GM18951 (cell line): ENCODE measurements at regions not wholly inside any gene's neighbourhood (a gene's known extent, or its start where the extent isn't known, plus 50 kb on each side); places are given as distances from the start of the nearest gene placed in this dataset.

Source experiments
- POLR2A ChIP-seq: IDR thresholded peaks from 4 replicates; pipeline ENCODE4 v1.6.1; 2011; ENCODE audit warnings: mild to moderate bottlenecking; ENCODE audit not compliant: insufficient read length, insufficient read depth; ENCODE audit errors: extremely low read depth
- in situ Hi-C: fragments of 300-500 bp; cut with MboI; formaldehyde crosslinking; loops from one replicate; pipeline ENCODE4 v1.12.0; 2022; ENCODE audit warnings: low sequenced_read_pairs, mixed read lengths, inconsistent platforms; ENCODE audit not compliant: unreplicated experiment

DNA sequence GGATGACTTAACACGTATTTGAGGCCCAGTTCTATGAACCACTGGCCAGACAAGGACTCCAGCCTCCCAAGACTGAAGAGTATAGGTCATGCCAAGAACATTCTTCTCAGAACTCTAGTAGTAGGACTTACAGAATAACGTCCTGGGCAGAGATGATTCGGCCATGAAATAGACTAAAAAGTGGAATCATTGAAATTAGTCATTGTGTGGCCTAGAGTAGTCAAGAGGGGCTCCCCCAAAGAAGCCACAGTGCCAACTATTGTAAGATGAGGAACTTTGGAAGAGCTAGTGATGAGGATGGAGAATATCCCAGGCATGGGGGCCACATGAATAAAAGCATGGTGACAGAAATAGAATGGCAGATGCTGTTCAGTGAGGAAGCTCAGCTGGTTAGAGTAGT is 101.1 kb downstream of the TRIB2 start:
- in situ Hi-C loops, result no loop called here
- TF ChIP-seq POLR2A, result no peak

DNA sequence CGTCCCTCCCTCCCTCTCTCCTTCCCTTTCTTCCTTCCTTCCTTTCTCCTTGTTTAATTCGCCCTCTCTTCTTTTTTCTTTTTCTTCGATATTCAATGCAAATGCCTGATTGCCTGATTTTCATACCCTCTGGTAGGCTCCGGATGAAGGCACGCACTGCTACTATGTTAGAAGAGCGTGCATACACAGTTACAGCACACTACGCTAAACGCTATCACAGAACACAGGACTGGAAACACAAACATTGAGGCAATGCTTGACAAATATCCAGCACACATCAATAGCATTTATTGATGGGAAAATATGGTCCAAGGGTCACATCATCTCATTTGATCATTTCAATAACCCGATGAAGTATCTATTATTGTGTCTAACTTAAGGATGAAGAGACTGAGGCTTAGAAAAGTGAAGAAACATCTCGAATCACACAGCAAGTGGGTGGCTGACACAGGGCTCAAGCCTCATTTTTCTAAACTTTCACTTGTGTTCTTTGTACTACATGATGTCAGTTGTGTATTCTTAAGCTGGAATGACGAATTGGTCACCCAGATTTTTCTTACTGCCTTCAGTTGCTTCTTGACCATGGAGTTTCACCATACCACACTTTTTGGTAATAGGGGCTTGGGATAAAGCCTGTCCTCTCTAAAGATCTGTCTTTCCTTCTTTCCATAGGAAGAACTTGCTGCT is 101.8 kb downstream of the TRIB2 start:
- TF ChIP-seq POLR2A, result no peak
- in situ Hi-C loops, result no loop called here

GRCh38 chr2:12819103-12819475 is 102.4 kb downstream of the TRIB2 start:
- in situ Hi-C loops, result no loop called here
- TF ChIP-seq POLR2A, result no peak

GRCh38 chr2:12819721-12820120 is 103.0 kb downstream of the TRIB2 start:
- TF ChIP-seq POLR2A, result no peak

GRCh38 chr2:12821656-12822055 is 104.9 kb downstream of the TRIB2 start:
- in situ Hi-C loops, result no loop called here
- TF ChIP-seq POLR2A, result no peak

More at GRCh38 chr2:12819721-12820120, 103.0 kb downstream of the TRIB2 start:
- in situ Hi-C loops, result no loop called here

DNA sequence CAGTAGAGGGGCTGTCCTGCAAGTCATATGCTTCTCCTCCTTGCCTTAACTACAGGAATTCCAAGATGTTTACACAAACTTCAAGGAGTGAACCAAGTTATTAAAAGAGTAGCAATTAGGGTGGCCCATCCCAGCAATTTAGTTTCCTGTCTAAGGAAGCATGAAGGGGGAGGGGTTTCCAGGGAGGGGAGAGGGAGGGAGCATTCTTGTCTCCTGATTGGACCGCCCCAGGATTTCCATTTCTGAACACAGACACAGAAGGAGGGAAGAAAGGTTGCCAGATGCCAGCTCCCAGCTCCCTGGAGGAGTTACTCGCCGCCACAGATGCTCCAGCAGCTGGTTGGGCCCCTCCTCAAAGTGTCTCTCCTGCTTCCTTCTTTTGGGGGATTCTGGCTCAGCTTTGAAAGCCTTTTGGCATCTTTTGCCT is 107.6 kb downstream of the TRIB2 start:
- in situ Hi-C loops, result no loop called here
- no peak for TF ChIP-seq POLR2A

GRCh38 chr2:12824778-12825379 is 108.1 kb downstream of the TRIB2 start:
- TF ChIP-seq POLR2A, result no peak
- in situ Hi-C loops, result no loop called here

DNA sequence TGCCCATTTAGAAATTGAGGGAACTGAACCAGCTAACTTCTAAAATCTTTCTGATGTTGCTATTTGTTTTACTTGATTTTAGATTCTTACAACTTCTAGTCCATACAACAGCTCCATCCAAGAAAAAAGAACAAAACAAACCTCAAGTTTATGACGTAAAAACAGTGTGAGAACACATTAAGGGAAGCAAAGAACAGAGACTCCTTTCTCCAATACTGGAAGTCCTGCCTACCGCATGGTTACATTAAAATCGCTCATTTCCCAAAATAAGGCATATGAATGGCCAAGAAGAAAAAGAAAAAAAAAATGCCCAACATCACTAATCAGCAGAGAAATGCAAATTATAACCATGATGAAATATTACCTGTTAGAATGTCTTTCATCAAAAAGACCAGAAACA is 110.0 kb downstream of the TRIB2 start:
- no peak for TF ChIP-seq POLR2A
- in situ Hi-C loops, result no loop called here

- in situ Hi-C loops, result no loop called here
- TF ChIP-seq POLR2A, result no peak
These were observed 111.0 kb downstream of the TRIB2 start for GRCh38 chr2:12827721-12828120.

GRCh38 chr2:12828980-12829379 is 112.2 kb downstream of the TRIB2 start:
- in situ Hi-C loops, result no loop called here
- no peak for TF ChIP-seq POLR2A

DNA sequence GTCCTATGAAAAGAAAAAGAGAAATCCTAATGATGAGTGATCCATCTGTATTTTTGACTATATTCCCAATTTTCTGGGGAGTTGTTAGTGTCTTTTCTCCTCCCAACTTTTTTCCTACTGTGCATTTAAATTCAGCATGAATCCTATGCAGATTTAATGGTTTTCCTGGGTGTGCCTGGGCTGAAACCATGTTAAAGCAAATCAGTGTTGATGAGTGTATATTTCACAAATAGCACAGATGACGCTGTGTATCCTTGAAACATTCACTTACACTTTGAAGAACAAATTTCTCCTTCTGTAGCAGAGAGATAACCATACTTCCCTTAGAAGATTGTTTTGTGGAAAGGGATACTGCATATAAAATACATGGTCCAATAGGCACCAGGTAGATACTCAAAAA is 114.3 kb downstream of the TRIB2 start:
- in situ Hi-C loops, result no loop called here
- TF ChIP-seq POLR2A, result no peak

GRCh38 chr2:12834239-12834638 is 117.5 kb downstream of the TRIB2 start:
- in situ Hi-C loops, result no loop called here
- no peak for TF ChIP-seq POLR2A

GRCh38 chr2:12835733-12836132 is 119.0 kb downstream of the TRIB2 start:
- TF ChIP-seq POLR2A, result no peak
- in situ Hi-C loops, result no loop called here

DNA sequence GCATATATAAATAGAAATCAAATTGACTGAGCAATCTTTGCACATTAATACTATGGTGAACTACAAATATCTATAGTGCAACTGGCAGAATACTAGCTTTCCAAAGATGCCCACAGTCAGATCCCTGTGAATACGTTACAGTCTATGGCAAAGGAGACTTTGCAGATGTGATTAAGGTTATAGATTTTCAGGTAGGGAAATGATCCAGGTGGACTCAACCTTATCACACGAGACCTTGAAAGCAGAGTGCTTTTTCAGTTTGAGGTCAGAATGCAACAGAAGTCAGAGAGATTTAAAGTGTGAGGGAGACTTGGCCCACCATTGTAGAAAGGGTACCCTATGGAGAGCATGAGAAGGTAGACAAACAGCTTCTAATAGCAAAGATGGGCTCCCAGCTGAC is 122.6 kb downstream of the TRIB2 start:
- no peak for TF ChIP-seq POLR2A
- in situ Hi-C loops, result no loop called here

- in situ Hi-C loops, result no loop called here
- TF ChIP-seq POLR2A, result no peak
These were observed 124.3 kb downstream of the TRIB2 start for GRCh38 chr2:12841021-12841420.

- in situ Hi-C loops, result no loop called here
- no peak for TF ChIP-seq POLR2A
These were observed 126.2 kb downstream of the TRIB2 start for GRCh38 chr2:12842917-12843316.
